OCI-LY7 (cell line): ENCODE measurements at regions not wholly inside any gene's neighbourhood (a gene's known extent, or its start where the extent isn't known, plus 50 kb on each side); places are given as distances from the start of the nearest gene placed in this dataset.

Experiments
- CTCF ChIP-seq: fragments of 200-600 bp; sonication (generic); conservative IDR thresholded peaks from 2 replicates; pipeline ENCODE4 v1.5.1; 2014; ENCODE audit warnings: mild to moderate bottlenecking, antibody characterized with exemption, low read length, moderate library complexity, mixed read lengths
- EZH2phosphoT487 ChIP-seq: fragments of 200-600 bp; sonication (generic); IDR thresholded peaks from 2 replicates; pipeline ENCODE4 v1.6.1; 2018; ENCODE audit warnings: low read depth, borderline replicate concordance, mild to moderate bottlenecking, mixed run types, antibody characterized with exemption, low read length, moderate library complexity, mixed read lengths

DNA sequence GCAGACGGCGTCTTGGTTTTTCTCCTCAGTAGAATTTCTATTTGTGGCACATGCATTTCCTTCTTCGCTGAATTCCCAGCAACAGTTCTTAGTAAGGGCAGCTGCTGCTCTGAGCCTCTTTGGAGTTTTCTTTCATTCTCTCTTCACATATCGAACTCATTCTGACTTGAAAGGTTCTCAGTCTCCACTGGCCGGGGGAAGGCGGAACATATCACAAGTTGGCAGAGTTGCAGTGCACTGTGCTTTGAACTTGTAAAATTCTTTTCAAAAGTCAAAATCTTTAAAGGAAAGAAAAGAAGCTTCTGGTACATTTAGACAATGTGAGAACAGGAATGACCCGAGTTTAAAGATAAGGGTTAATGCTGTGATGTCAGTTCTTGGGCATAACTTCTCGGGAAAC lies 286.1 kb upstream of the MAP3K7 start:
- TF ChIP-seq EZH2phosphoT487 (no peak), CTCF (no peak)
